ENCODE measurements at regions not wholly inside any gene's neighbourhood (a gene's known extent, or its start where the extent isn't known, plus 50 kb on each side); places are given as distances from the start of the nearest gene placed in this dataset.

- H3K9me3 Mint-ChIP-seq = peaks cover 9% of the 10 kb centered on the region
- no peak for DNase-seq
- no peaks in the 10 kb centered on the region for H3K36me3 Mint-ChIP-seq (ENCODE audit: low read depth)
- TF ChIP-seq, protein P1, sequence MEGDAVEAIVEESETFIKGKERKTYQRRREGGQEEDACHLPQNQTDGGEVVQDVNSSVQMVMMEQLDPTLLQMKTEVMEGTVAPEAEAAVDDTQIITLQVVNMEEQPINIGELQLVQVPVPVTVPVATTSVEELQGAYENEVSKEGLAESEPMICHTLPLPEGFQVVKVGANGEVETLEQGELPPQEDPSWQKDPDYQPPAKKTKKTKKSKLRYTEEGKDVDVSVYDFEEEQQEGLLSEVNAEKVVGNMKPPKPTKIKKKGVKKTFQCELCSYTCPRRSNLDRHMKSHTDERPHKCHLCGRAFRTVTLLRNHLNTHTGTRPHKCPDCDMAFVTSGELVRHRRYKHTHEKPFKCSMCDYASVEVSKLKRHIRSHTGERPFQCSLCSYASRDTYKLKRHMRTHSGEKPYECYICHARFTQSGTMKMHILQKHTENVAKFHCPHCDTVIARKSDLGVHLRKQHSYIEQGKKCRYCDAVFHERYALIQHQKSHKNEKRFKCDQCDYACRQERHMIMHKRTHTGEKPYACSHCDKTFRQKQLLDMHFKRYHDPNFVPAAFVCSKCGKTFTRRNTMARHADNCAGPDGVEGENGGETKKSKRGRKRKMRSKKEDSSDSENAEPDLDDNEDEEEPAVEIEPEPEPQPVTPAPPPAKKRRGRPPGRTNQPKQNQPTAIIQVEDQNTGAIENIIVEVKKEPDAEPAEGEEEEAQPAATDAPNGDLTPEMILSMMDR (IDR thresholded peaks at IDR 0.05) = no peak
- no peak overlapping the region for H3K4me3 Mint-ChIP-seq
- H3K27me3 Mint-ChIP-seq (ENCODE audit: low read depth, poor library complexity) = peaks cover 8% of the 10 kb centered on the region
- no peak overlapping the region for H3K27ac Mint-ChIP-seq
- H3K4me1 Mint-ChIP-seq = no peaks in the 10 kb centered on the region
Measured at GRCh38 chr15:39287322-39288195, 293.3 kb upstream of the THBS1 start.

GRCh38 chr15:39290711-39291435 is 290.0 kb upstream of the THBS1 start:
- TF ChIP-seq, protein P1 (IDR thresholded peaks at IDR 0.05) = no peak
- H3K27ac Mint-ChIP-seq = no peak overlapping the region
- H3K36me3 Mint-ChIP-seq (ENCODE audit: low read depth) = no peaks in the 10 kb centered on the region
- DNase-seq = no peak
- H3K9me3 Mint-ChIP-seq = peaks cover 16% of the 10 kb centered on the region
- H3K27me3 Mint-ChIP-seq (ENCODE audit: low read depth, poor library complexity) = peaks cover 8% of the 10 kb centered on the region
- no peak overlapping the region for H3K4me3 Mint-ChIP-seq
- no peaks in the 10 kb centered on the region for H3K4me1 Mint-ChIP-seq

GRCh38 chr15:39291690-39292089 is 289.2 kb upstream of the THBS1 start:
- TF ChIP-seq, protein P1 (IDR thresholded peaks at IDR 0.05) = no peak
- H3K4me3 Mint-ChIP-seq = no peak overlapping the region
- H3K27me3 Mint-ChIP-seq (ENCODE audit: low read depth, poor library complexity) = peaks cover 8% of the 10 kb centered on the region
- H3K36me3 Mint-ChIP-seq (ENCODE audit: low read depth) = no peaks in the 10 kb centered on the region
- no peak for DNase-seq
- H3K27ac Mint-ChIP-seq = no peak overlapping the region
- peaks cover 16% of the 10 kb centered on the region for H3K9me3 Mint-ChIP-seq
- no peaks in the 10 kb centered on the region for H3K4me1 Mint-ChIP-seq

- Mint-ChIP-seq H3K27ac (no peak overlapping the region), H3K4me1 (no peaks in the 10 kb centered on the region), H3K27me3 (ENCODE audit: low read depth, poor library complexity) (no peaks in the 10 kb centered on the region), H3K36me3 (ENCODE audit: low read depth) (no peaks in the 10 kb centered on the region), H3K4me3 (no peak overlapping the region), H3K9me3 (peaks cover 13% of the 10 kb centered on the region)
- DNase-seq = no peak
- TF ChIP-seq, protein P1 (IDR thresholded peaks at IDR 0.05) = no peak
Measured at GRCh38 chr15:39296955-39297354, 283.9 kb upstream of the THBS1 start.

DNA sequence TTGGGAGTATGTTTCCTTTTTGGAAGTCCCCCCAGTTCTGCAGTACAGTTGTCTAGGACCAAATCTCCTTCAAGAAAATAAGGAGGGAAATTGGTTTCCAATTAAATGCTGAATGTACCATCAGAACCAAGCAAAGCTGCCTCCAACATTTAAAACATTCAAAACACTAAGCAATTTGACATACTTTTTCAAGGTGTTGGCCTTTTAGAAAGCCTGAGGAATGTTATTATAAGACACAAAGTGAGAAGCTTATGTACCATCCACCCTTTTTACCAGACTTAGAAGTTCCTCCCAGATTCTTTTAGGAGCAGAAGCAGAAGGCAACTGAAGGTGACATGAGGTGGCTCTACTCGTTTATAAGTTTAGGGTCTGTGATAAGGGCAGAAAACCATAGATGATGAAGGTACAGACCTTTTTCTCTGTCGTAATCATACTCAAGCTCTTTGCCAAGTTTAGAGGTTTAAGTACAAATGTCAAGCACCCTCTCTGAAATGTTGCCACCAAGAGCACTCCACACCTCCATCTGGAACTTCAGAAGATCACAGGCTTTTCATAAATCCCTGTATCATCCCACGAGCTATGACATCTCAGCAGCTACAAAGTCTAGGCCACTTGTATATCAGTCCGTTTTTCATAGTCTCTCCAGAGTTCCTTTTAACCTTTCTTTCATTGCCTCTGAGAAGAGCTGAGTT is 282.5 kb upstream of the THBS1 start:
- Mint-ChIP-seq H3K36me3 (ENCODE audit: low read depth) (no peaks in the 10 kb centered on the region), H3K9me3 (no peaks in the 10 kb centered on the region), H3K27me3 (ENCODE audit: low read depth, poor library complexity) (peaks cover 3% of the 10 kb centered on the region), H3K27ac (no peak overlapping the region), H3K4me3 (no peak overlapping the region), H3K4me1 (no peaks in the 10 kb centered on the region)
- no peak for DNase-seq
- TF ChIP-seq, protein P1 (IDR thresholded peaks at IDR 0.05) = no peak

All from nephron progenitor cell (in vitro differentiated cells).